ENCODE measurements at regions not wholly inside any gene's neighbourhood (a gene's known extent, or its start where the extent isn't known, plus 50 kb on each side); places are given as distances from the start of the nearest gene placed in this dataset.

GRCh38 chr6:126170978-126171382, 168.9 kb upstream of the CENPW start:
- TF ChIP-seq CTCF (IDR thresholded peaks at IDR 0.05) (peak in 2 of 4 experiments; percentile 18 to 24), POLR2A (IDR thresholded peaks at IDR 0.05) (no peak), POLR2AphosphoS5 (IDR thresholded peaks at IDR 0.05) (no peak)
